Neural cell (in vitro differentiated cells): ENCODE measurements at regions not wholly inside any gene's neighbourhood (a gene's known extent, or its start where the extent isn't known, plus 50 kb on each side); places are given as distances from the start of the nearest gene placed in this dataset.

Experiments used
- H2AFZ ChIP-seq: fragments of 200-600, 300-800 bp; sonication (generic), shearing (Covaris generic); 2 replicates; pipeline ENCODE4 v1.6.0; 2014; ENCODE audit warnings: low read depth, mild to moderate bottlenecking, antibody characterized with exemption, low read length, moderate library complexity
- H3F3A ChIP-seq: fragments of 200-600 bp; shearing (Covaris generic); 2 replicates; pipeline ENCODE4 v1.6.1; 2016; ENCODE audit warnings: mild to moderate bottlenecking, moderate library complexity, mixed read lengths, antibody characterized with exemption, low read length; ENCODE audit not compliant: insufficient read depth, poor library complexity, severe bottlenecking
- H3K27ac ChIP-seq: fragments of 200-600, 300-800 bp; sonication (generic), shearing (Covaris generic); 2 replicates; pipeline ENCODE4 v1.5.1; 2014; ENCODE audit warnings: mild to moderate bottlenecking, low read length, moderate library complexity
- H3K27me3 ChIP-seq: fragments of 300-800, 200-600 bp; sonication (generic), shearing (Covaris generic); 2 replicates; pipeline ENCODE4 v1.6.0; 2014; ENCODE audit warnings: mild to moderate bottlenecking, low read depth, low read length, moderate library complexity; ENCODE audit not compliant: insufficient read depth
- H3K36me3 ChIP-seq: fragments of 300-800, 200-600 bp; sonication (generic), shearing (Covaris generic); 2 replicates; pipeline ENCODE4 v1.5.1; 2014; ENCODE audit warnings: mild to moderate bottlenecking, antibody characterized with exemption, low read length, moderate library complexity; ENCODE audit not compliant: insufficient read depth
- H3K4me2 ChIP-seq: fragments of 300-800, 200-600 bp; sonication (generic), shearing (Covaris generic); 2 replicates; pipeline ENCODE4 v1.6.0; 2014; ENCODE audit warnings: mild to moderate bottlenecking, low read length
- H3K4me3 ChIP-seq: fragments of 300-800, 200-600 bp; sonication (generic), shearing (Covaris generic); 2 replicates; pipeline ENCODE4 v1.5.1; 2014; ENCODE audit warnings: mild to moderate bottlenecking, low read length, moderate library complexity
- H3K79me2 ChIP-seq: fragments of 200-600 bp; shearing (Covaris generic); replicated peaks from 2 replicates; pipeline ENCODE4 v1.6.0; 2014; ENCODE audit warnings: mild to moderate bottlenecking, low read length, moderate library complexity; ENCODE audit not compliant: insufficient read depth
- H3K9ac ChIP-seq: fragments of 300-800, 200-600 bp; sonication (generic), shearing (Covaris generic); 2 replicates; pipeline ENCODE4 v1.6.1; 2016; ENCODE audit warnings: mild to moderate bottlenecking, low read length, mixed read lengths
- H3K9me2 ChIP-seq: fragments of 200-600 bp; shearing (Covaris generic); 2 replicates; pipeline ENCODE4 v1.6.1; 2016; ENCODE audit warnings: mild to moderate bottlenecking, low read length, mixed read lengths; ENCODE audit not compliant: insufficient read depth
- H3K9me3 ChIP-seq: fragments of 200-600, 300-800 bp; sonication (generic), shearing (Covaris generic); 2 replicates; pipeline ENCODE4 v1.6.1; 2016; ENCODE audit warnings: mild to moderate bottlenecking, mixed run types, low read length, moderate library complexity, mixed read lengths
- H4K20me1 ChIP-seq: fragments of 200-600 bp; shearing (Covaris generic); 2 replicates; pipeline ENCODE4 v1.6.1; 2016; ENCODE audit warnings: mild to moderate bottlenecking, mixed run types; ENCODE audit not compliant: insufficient read depth
- EP300 ChIP-seq: fragments of 450-650 bp; conservative IDR thresholded peaks from 2 replicates; pipeline ENCODE4 v1.6.1; 2014; ENCODE audit warnings: antibody characterized with exemption, mild to moderate bottlenecking, moderate library complexity; ENCODE audit not compliant: poor library complexity, severe bottlenecking
- EZH2 ChIP-seq: fragments of 200-600, 300-800 bp; shearing (Covaris generic), sonication (generic); IDR thresholded peaks from 2 replicates; pipeline ENCODE4 v1.6.1; 2014; ENCODE audit warnings: antibody characterized with exemption, low read length, borderline replicate concordance, mild to moderate bottlenecking; ENCODE audit not compliant: insufficient read depth, poor library complexity, severe bottlenecking
- MXI1 ChIP-seq: fragments of 450-650 bp; conservative IDR thresholded peaks from 2 replicates; pipeline ENCODE4 v1.6.1; 2014; ENCODE audit warnings: antibody characterized with exemption, mild to moderate bottlenecking; ENCODE audit not compliant: poor library complexity, severe bottlenecking
- POLR2AphosphoS5 ChIP-seq: IDR thresholded peaks from 2 replicates; pipeline ENCODE4 v1.6.1; 2012
- RAD21 ChIP-seq: fragments of 450-650 bp; conservative IDR thresholded peaks from 2 replicates; pipeline ENCODE4 v1.6.1; 2014; ENCODE audit warnings: antibody characterized with exemption, mild to moderate bottlenecking, moderate library complexity
- SMC3 ChIP-seq: fragments of 450-650 bp; conservative IDR thresholded peaks from 2 replicates; pipeline ENCODE4 v1.6.1; 2014; ENCODE audit warnings: antibody characterized with exemption, mild to moderate bottlenecking, moderate library complexity; ENCODE audit not compliant: poor library complexity
- TAF1 ChIP-seq: IDR thresholded peaks from 2 replicates; pipeline ENCODE4 v1.6.1; 2012; ENCODE audit warnings: low read depth
- TF ChIP-seq, protein P1 (sequence below): IDR thresholded peaks from 2 replicates; pipeline ENCODE4 v1.6.1; 2012; ENCODE audit warnings: borderline replicate concordance
- TF ChIP-seq, protein P2 (sequence below): fragments of 450-650 bp; IDR thresholded peaks from 2 replicates; pipeline ENCODE4 v1.5.1; 2014; ENCODE audit warnings: antibody characterized with exemption, mild to moderate bottlenecking, moderate library complexity; ENCODE audit not compliant: poor library complexity, severe bottlenecking

DNA sequence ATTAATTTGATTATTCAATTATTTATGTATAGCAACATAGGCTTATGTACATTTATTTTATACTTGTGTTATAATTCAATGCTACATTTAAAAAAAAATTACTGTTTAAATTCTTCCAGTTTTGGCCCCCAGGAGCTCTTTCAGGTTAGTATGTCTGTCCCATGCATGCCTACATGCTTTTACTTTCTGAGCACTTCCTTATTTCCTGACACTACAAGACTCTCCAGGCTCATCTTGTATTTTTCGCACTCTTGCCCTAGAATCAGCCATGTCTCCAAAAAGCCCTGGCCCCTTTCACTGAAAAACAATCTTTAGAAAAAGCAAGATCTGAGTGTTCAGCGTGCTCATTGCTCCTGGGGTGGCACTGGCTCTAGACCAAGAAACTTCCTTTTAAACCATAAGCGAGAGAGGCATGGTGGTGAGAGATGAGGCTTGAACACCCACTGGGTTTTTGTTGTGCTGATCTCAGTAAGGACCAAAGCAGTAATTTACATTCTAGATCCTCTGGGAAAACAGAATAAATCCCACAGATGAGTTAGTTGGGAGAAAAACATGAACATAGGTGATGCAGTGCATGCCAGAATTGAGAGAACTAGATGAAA, 95.0 kb downstream of the SLC30A10 start:
- H4K20me1 ChIP-seq: no peaks in the 10 kb centered on the region
- H3K27ac ChIP-seq: no peak overlapping the region
- H3K79me2 ChIP-seq: no peaks in the 10 kb centered on the region
- H3K36me3 ChIP-seq: no peaks in the 10 kb centered on the region
- H3K4me2 ChIP-seq: no peak overlapping the region
- no peak overlapping the region for H2AFZ ChIP-seq
- no peaks in the 10 kb centered on the region for H3K9me2 ChIP-seq
- TF ChIP-seq, protein P1, sequence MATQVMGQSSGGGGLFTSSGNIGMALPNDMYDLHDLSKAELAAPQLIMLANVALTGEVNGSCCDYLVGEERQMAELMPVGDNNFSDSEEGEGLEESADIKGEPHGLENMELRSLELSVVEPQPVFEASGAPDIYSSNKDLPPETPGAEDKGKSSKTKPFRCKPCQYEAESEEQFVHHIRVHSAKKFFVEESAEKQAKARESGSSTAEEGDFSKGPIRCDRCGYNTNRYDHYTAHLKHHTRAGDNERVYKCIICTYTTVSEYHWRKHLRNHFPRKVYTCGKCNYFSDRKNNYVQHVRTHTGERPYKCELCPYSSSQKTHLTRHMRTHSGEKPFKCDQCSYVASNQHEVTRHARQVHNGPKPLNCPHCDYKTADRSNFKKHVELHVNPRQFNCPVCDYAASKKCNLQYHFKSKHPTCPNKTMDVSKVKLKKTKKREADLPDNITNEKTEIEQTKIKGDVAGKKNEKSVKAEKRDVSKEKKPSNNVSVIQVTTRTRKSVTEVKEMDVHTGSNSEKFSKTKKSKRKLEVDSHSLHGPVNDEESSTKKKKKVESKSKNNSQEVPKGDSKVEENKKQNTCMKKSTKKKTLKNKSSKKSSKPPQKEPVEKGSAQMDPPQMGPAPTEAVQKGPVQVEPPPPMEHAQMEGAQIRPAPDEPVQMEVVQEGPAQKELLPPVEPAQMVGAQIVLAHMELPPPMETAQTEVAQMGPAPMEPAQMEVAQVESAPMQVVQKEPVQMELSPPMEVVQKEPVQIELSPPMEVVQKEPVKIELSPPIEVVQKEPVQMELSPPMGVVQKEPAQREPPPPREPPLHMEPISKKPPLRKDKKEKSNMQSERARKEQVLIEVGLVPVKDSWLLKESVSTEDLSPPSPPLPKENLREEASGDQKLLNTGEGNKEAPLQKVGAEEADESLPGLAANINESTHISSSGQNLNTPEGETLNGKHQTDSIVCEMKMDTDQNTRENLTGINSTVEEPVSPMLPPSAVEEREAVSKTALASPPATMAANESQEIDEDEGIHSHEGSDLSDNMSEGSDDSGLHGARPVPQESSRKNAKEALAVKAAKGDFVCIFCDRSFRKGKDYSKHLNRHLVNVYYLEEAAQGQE: no peak
- no peak for TF ChIP-seq TAF1
- TF ChIP-seq EZH2: no peak
- no peak for TF ChIP-seq POLR2AphosphoS5
- TF ChIP-seq EP300: no peak
- no peak for TF ChIP-seq RAD21
- no peak for TF ChIP-seq MXI1
- no peak for TF ChIP-seq SMC3
- TF ChIP-seq, protein P2, sequence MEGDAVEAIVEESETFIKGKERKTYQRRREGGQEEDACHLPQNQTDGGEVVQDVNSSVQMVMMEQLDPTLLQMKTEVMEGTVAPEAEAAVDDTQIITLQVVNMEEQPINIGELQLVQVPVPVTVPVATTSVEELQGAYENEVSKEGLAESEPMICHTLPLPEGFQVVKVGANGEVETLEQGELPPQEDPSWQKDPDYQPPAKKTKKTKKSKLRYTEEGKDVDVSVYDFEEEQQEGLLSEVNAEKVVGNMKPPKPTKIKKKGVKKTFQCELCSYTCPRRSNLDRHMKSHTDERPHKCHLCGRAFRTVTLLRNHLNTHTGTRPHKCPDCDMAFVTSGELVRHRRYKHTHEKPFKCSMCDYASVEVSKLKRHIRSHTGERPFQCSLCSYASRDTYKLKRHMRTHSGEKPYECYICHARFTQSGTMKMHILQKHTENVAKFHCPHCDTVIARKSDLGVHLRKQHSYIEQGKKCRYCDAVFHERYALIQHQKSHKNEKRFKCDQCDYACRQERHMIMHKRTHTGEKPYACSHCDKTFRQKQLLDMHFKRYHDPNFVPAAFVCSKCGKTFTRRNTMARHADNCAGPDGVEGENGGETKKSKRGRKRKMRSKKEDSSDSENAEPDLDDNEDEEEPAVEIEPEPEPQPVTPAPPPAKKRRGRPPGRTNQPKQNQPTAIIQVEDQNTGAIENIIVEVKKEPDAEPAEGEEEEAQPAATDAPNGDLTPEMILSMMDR: no peak
- H3K4me3 ChIP-seq: no peak overlapping the region
- H3K27me3 ChIP-seq: no peaks in the 10 kb centered on the region
- no peaks in the 10 kb centered on the region for H3K9me3 ChIP-seq
- no peaks in the 10 kb centered on the region for H3F3A ChIP-seq
- H3K9ac ChIP-seq: no peak overlapping the region

DNA sequence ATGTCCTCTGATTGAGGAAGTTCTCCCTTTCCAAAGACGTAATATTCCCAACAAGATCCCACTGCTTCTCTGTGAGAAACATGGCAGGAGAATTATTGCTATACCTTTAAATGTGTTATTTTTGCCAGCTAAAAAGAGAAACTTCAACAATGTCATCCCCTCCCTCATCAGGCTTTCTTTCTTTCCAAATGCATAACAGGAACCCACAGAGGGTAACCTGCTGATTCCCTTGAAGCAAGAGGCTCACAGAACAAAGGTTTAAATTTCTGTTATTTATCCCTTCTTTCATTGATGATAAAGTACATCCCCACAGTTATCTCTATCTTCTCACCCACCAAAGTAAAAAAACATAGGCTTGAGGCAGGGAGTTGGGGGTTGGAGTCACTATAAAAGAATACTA, 102.1 kb downstream of the SLC30A10 start:
- Histone ChIP-seq H3K27ac (no peak overlapping the region), H3K4me2 (no peak overlapping the region), H3K9ac (no peak overlapping the region)

More for the DNA sequence above, 102.1 kb downstream of the SLC30A10 start:
- no peaks in the 10 kb centered on the region for H3F3A ChIP-seq
- TF ChIP-seq POLR2AphosphoS5 (no peak), EZH2 (no peak), RAD21 (no peak), MXI1 (no peak), SMC3 (no peak), TAF1 (no peak), EP300 (no peak)
- TF ChIP-seq, protein P2: no peak
- TF ChIP-seq, protein P1: no peak
- H3K4me3 ChIP-seq: no peak overlapping the region
- no peak overlapping the region for H2AFZ ChIP-seq
- no peaks in the 10 kb centered on the region for H3K9me3 ChIP-seq
- H3K9me2 ChIP-seq: no peaks in the 10 kb centered on the region
- no peaks in the 10 kb centered on the region for H4K20me1 ChIP-seq
- no peaks in the 10 kb centered on the region for H3K27me3 ChIP-seq
- no peaks in the 10 kb centered on the region for H3K79me2 ChIP-seq
- H3K36me3 ChIP-seq: no peaks in the 10 kb centered on the region
